Brain microvascular endothelial cell (primary cell): ENCODE measurements at regions not wholly inside any gene's neighbourhood (a gene's known extent, or its start where the extent isn't known, plus 50 kb on each side); places are given as distances from the start of the nearest gene placed in this dataset.

ENCODE experiments used
- DNase-seq: peaks from one replicate; pipeline ENCODE4 v3.0.0-alpha.2; 2020
- H3K27ac ChIP-seq: fragments of 250-450 bp; sonication (Bioruptor Pico); 2 replicates; pipeline ENCODE4 v1.5.1; 2020; ENCODE audit warnings: mild to moderate bottlenecking, moderate library complexity
- H3K27me3 ChIP-seq: fragments of 250-450 bp; sonication (Bioruptor Pico); replicated peaks from 2 replicates; pipeline ENCODE4 v1.5.1; 2020; ENCODE audit warnings: mild to moderate bottlenecking
- H3K36me3 ChIP-seq: fragments of 250-450 bp; sonication (Bioruptor Pico); replicated peaks from 2 replicates; pipeline ENCODE4 v1.5.1; 2020; ENCODE audit warnings: mild to moderate bottlenecking
- H3K4me3 ChIP-seq: 2 replicates; pipeline ENCODE4 v1.5.1; 2011; ENCODE audit warnings: low read depth, mild to moderate bottlenecking, control low read depth, low read length, moderate library complexity
- CTCF ChIP-seq: IDR thresholded peaks from 2 replicates; pipeline ENCODE4 v1.5.1; 2011; ENCODE audit warnings: low read depth, mild to moderate bottlenecking, moderate library complexity, low read length, control low read depth, inconsistent platforms; ENCODE audit errors: missing control alignments
- in situ Hi-C: cut with HindIII; loops from 2 replicates; pipeline ENCODE4 v1.10.0; 2017; ENCODE audit warnings: low sequenced_read_pairs, low pct_ligation_motif_present

- in situ Hi-C loops = no loop called here
- H3K27me3 ChIP-seq = no peaks in the 10 kb centered on the region
- TF ChIP-seq CTCF = no peak
- H3K27ac ChIP-seq = no peak overlapping the region
- no peaks in the 10 kb centered on the region for H3K36me3 ChIP-seq
- DNase-seq = no peak
- no peak overlapping the region for H3K4me3 ChIP-seq
Observed at GRCh38 chr5:175382171-175382570, 61.8 kb downstream of the DRD1 start.

GRCh38 chr5:175381130-175381529, 62.9 kb downstream of the DRD1 start:
- TF ChIP-seq CTCF = no peak
- H3K27me3 ChIP-seq = no peaks in the 10 kb centered on the region
- in situ Hi-C loops = no loop called here
- H3K27ac ChIP-seq = no peak overlapping the region
- no peaks in the 10 kb centered on the region for H3K36me3 ChIP-seq
- H3K4me3 ChIP-seq = no peak overlapping the region
- no peak for DNase-seq

GRCh38 chr5:175380701-175381100, 63.3 kb downstream of the DRD1 start:
- Histone ChIP-seq H3K27ac (no peak overlapping the region), H3K36me3 (no peaks in the 10 kb centered on the region), H3K27me3 (no peaks in the 10 kb centered on the region), H3K4me3 (no peak overlapping the region)
- in situ Hi-C loops = no loop called here
- TF ChIP-seq CTCF = no peak
- DNase-seq = no peak

- Histone ChIP-seq H3K36me3 (no peaks in the 10 kb centered on the region), H3K27me3 (no peaks in the 10 kb centered on the region), H3K4me3 (no peak overlapping the region), H3K27ac (no peak overlapping the region)
- in situ Hi-C loops = no loop called here
- TF ChIP-seq CTCF = no peak
- no peak for DNase-seq
Observed at GRCh38 chr5:175379867-175380266, 64.1 kb downstream of the DRD1 start.

GRCh38 chr5:175378444-175379028, 65.4 kb downstream of the DRD1 start:
- in situ Hi-C loops = no loop called here
- H3K27ac ChIP-seq = no peak overlapping the region
- H3K4me3 ChIP-seq = no peak overlapping the region

More at GRCh38 chr5:175378444-175379028, 65.4 kb downstream of the DRD1 start:
- DNase-seq = no peak
- no peaks in the 10 kb centered on the region for H3K27me3 ChIP-seq
- H3K36me3 ChIP-seq = no peaks in the 10 kb centered on the region
- TF ChIP-seq CTCF = no peak
